Activated CD8-positive, alpha-beta memory T cell treated with anti-CD3 and anti-CD28 coated beads for 48 hours (primary cell): ENCODE measurements at regions not wholly inside any gene's neighbourhood (a gene's known extent, or its start where the extent isn't known, plus 50 kb on each side); places are given as distances from the start of the nearest gene placed in this dataset.

Experiments
- DNase-seq, 3 experiments: peaks; one replicate each; pipeline ENCODE4 v3.0.0-alpha.2; 2020; ENCODE audit warnings: low read depth in 2 of 3, low spot score in 2 of 3

- no peak for DNase-seq
Observed at GRCh38 chr4:183763990-183764754, 105.1 kb downstream of the TRAPPC11 start.

GRCh38 chr4:183765251-183765911, 106.3 kb downstream of the TRAPPC11 start:
- DNase-seq: no peak

GRCh38 chr4:183766140-183766539, 107.0 kb downstream of the TRAPPC11 start:
- DNase-seq: no peak

GRCh38 chr4:183770906-183771305, 111.8 kb downstream of the TRAPPC11 start:
- DNase-seq: no peak

- DNase-seq: no peak
Observed at GRCh38 chr4:183772361-183772760, 113.3 kb downstream of the TRAPPC11 start.

- DNase-seq: no peak
Observed at GRCh38 chr4:183773790-183774189, 114.7 kb downstream of the TRAPPC11 start.

- DNase-seq: no peak
Observed at GRCh38 chr4:183783306-183783705, 121.8 kb upstream of the STOX2 start.

- no peak for DNase-seq
Observed at GRCh38 chr4:183783991-183784553, 121.0 kb upstream of the STOX2 start.

- DNase-seq: no peak
Observed at GRCh38 chr4:183788308-183788905, 116.7 kb upstream of the STOX2 start.

GRCh38 chr4:183789657-183790056, 115.5 kb upstream of the STOX2 start:
- no peak for DNase-seq

GRCh38 chr4:183790661-183791060, 114.4 kb upstream of the STOX2 start:
- no peak for DNase-seq

GRCh38 chr4:183797011-183797444, 108.1 kb upstream of the STOX2 start:
- DNase-seq: no peak

GRCh38 chr4:183797445-183798300, 107.4 kb upstream of the STOX2 start:
- no peak for DNase-seq

- DNase-seq: no peak
Observed at GRCh38 chr4:183798301-183799253, 106.5 kb upstream of the STOX2 start.

- no peak for DNase-seq
Observed at GRCh38 chr4:183801457-183802165, 103.5 kb upstream of the STOX2 start.

- no peak for DNase-seq
Observed at GRCh38 chr4:183806341-183806740, 98.8 kb upstream of the STOX2 start.

GRCh38 chr4:183807420-183808096, 97.5 kb upstream of the STOX2 start:
- DNase-seq: no peak

GRCh38 chr4:183808097-183808456, 97.0 kb upstream of the STOX2 start:
- DNase-seq: no peak

- DNase-seq: no peak
Observed at GRCh38 chr4:183812567-183812966, 92.5 kb upstream of the STOX2 start.
